CD14-positive monocyte (primary cell): ENCODE measurements at regions not wholly inside any gene's neighbourhood (a gene's known extent, or its start where the extent isn't known, plus 50 kb on each side); places are given as distances from the start of the nearest gene placed in this dataset.
"Not testable (repeated sequence)": the region's sequence is repeated elsewhere in the genome, so short reads cannot be mapped to it uniquely, and the experiment has no call there.

ENCODE experiments used
- DNase-seq, 3 donors: peaks; one replicate each; pipeline ENCODE4 v3.0.0-alpha.2; 2011 to 2022
- H2AFZ ChIP-seq: 2 replicates; pipeline ENCODE4 v1.6.0; 2012; ENCODE audit warnings: mild to moderate bottlenecking, low read depth, low read length, inconsistent platforms; ENCODE audit not compliant: insufficient read depth, poor library complexity, severe bottlenecking
- H3K27ac ChIP-seq, 2 donors: 1 replicate in 1 of 2; 2 replicates in 1 of 2; pipeline ENCODE4 v1.5.1; 2012 to 2013; ENCODE audit warnings: low read length in 2 of 2, control low read depth in 1 of 2, inconsistent platforms in 1 of 2, low read depth in 1 of 2, mild to moderate bottlenecking in 1 of 2
- H3K27me3 ChIP-seq, 2 donors: one replicate each; pipeline versions ENCODE4 v1.6.0 to v1.6.1; 2011 to 2013; ENCODE audit warnings: low read length in 2 of 2; ENCODE audit not compliant: control insufficient read depth in 2 of 2, insufficient read depth in 2 of 2
- H3K36me3 ChIP-seq, 2 donors: replicated peaks in 1 of 2; 1 replicate in 1 of 2; 2 replicates in 1 of 2; pipeline versions ENCODE4 v1.5.1 to v1.6.1; 2012 to 2013; ENCODE audit warnings: low read length in 2 of 2, control low read depth in 1 of 2, inconsistent platforms in 1 of 2, mild to moderate bottlenecking in 1 of 2; ENCODE audit not compliant: insufficient read depth in 2 of 2, control insufficient read depth in 1 of 2
- H3K4me1 ChIP-seq, 2 donors: 1 replicate in 1 of 2; 2 replicates in 1 of 2; pipeline versions ENCODE4 v1.5.1 to v1.6.1; 2012 to 2013; ENCODE audit warnings: low read length in 2 of 2, control low read depth in 1 of 2, inconsistent platforms in 1 of 2, mild to moderate bottlenecking in 1 of 2, moderate library complexity in 1 of 2; ENCODE audit not compliant: insufficient read depth in 2 of 2, control insufficient read depth in 1 of 2
- H3K4me2 ChIP-seq: replicated peaks from 2 replicates; pipeline ENCODE3; 2012; ENCODE audit warnings: low read length, moderate library complexity, mild to moderate bottlenecking; ENCODE audit not compliant: poor library complexity, severe bottlenecking; ENCODE audit errors: extremely low read depth
- H3K4me3 ChIP-seq, 3 experiments: fragments of 200-600 bp in 1 of 3; sonication (generic) in 1 of 3; replicated peaks in 1 of 3; 1 replicate in 2 of 3; 2 replicates in 1 of 3; pipeline ENCODE4 v1.5.1; 2011 to 2013; ENCODE audit warnings: low read length in 3 of 3, mild to moderate bottlenecking in 3 of 3, control low read depth in 2 of 3, low read depth in 2 of 3, inconsistent platforms in 1 of 3, moderate library complexity in 1 of 3
- H3K79me2 ChIP-seq: 2 replicates; pipeline ENCODE4 v1.6.0; 2012; ENCODE audit warnings: mild to moderate bottlenecking, control low read depth, inconsistent platforms, low read length, moderate library complexity; ENCODE audit not compliant: insufficient read depth
- H3K9ac ChIP-seq: 2 replicates; pipeline ENCODE4 v1.6.0; 2017; ENCODE audit warnings: low read length, mild to moderate bottlenecking; ENCODE audit not compliant: insufficient read depth, poor library complexity, severe bottlenecking
- H3K9me3 ChIP-seq, 2 donors: replicated peaks in 1 of 2; 1 replicate in 1 of 2; 2 replicates in 1 of 2; pipeline versions ENCODE4 v1.5.1 to v1.6.1; 2012 to 2013; ENCODE audit warnings: low read length in 2 of 2, control low read depth in 1 of 2; ENCODE audit not compliant: control insufficient read depth in 1 of 2, insufficient read depth in 1 of 2
- H4K20me1 ChIP-seq: 2 replicates; pipeline ENCODE4 v1.6.0; 2012; ENCODE audit warnings: mild to moderate bottlenecking, low read length, control low read depth, moderate library complexity; ENCODE audit not compliant: insufficient read depth
- H3K27ac Mint-ChIP-seq, 7 donors: one replicate each; pipeline ENCODE4 v1.8.0; 2020; ENCODE audit warnings: mild to moderate bottlenecking in 7 of 7, mixed read lengths in 7 of 7, moderate library complexity in 6 of 7, inconsistent platforms in 2 of 7
- H3K27me3 Mint-ChIP-seq, 3 donors: one replicate each; pipeline ENCODE4 v1.8.0; 2021 to 2022; ENCODE audit warnings: low read depth in 3 of 3, mild to moderate bottlenecking in 3 of 3, mixed read lengths in 3 of 3, moderate library complexity in 3 of 3, inconsistent platforms in 1 of 3
- H3K36me3 Mint-ChIP-seq, 2 donors: one replicate each; pipeline ENCODE4 v1.8.0; 2020; ENCODE audit warnings: mixed read lengths in 2 of 2, inconsistent platforms in 1 of 2, mild to moderate bottlenecking in 1 of 2
- H3K4me1 Mint-ChIP-seq: one replicate; pipeline ENCODE4 v1.8.0; 2020; ENCODE audit warnings: mild to moderate bottlenecking, mixed read lengths
- H3K4me3 Mint-ChIP-seq, 2 donors: one replicate each; pipeline ENCODE4 v1.8.0; 2020; ENCODE audit warnings: mild to moderate bottlenecking in 2 of 2, mixed read lengths in 2 of 2, moderate library complexity in 1 of 2
- H3K9me3 Mint-ChIP-seq, 7 donors: one replicate each; pipeline ENCODE4 v1.8.0; 2020 to 2022; ENCODE audit warnings: mixed read lengths in 7 of 7, mild to moderate bottlenecking in 6 of 7, moderate library complexity in 6 of 7, inconsistent platforms in 2 of 7
- WGBS: methylation state at CpG from one replicate; pipeline ENCODE4 v1.1.5; 2013; ENCODE audit warnings: missing lambda C conversion rate; ENCODE audit not compliant: insufficient coverage; 5-methylcytosine and 5-hydroxymethylcytosine counted together
- intact Hi-C, 2 donors: fragments of 100-400 bp; cut with micrococcal nuclease; formaldehyde crosslinking; loops; one replicate each; pipeline versions ENCODE4 v1.15.0 to v1.15.1; 2023
- TF ChIP-seq, protein P1 (sequence below): fragments of 200-600 bp; IDR thresholded peaks from one replicate; pipeline ENCODE4 v1.8.0; 2022; ENCODE audit warnings: antibody characterized with exemption, mild to moderate bottlenecking

- no peaks in the 10 kb centered on the region for H3K4me1 Mint-ChIP-seq
- H3K27ac Mint-ChIP-seq, result no peak overlapping the region
- intact Hi-C loops, result no loop called here
- Histone ChIP-seq H4K20me1 (no peaks in the 10 kb centered on the region), H3K4me3 (no peak overlapping the region), H3K9ac (no peak overlapping the region), H3K4me2 (no peak overlapping the region), H3K27ac (no peak overlapping the region), H3K79me2 (no peaks in the 10 kb centered on the region), H3K36me3 (no peaks in the 10 kb centered on the region), H3K4me1 (no peaks in the 10 kb centered on the region), H2AFZ (no peak overlapping the region), H3K27me3 (no peaks in the 10 kb centered on the region), H3K9me3 (peaks cover 33 to 45% of the 10 kb centered on the region in 2 donors)
- WGBS, result 91% methylated on average over 19 of the region's 20 CpGs
- peaks cover 28 to 51% (median 43%) of the 10 kb centered on the region in 7 donors for H3K9me3 Mint-ChIP-seq
- H3K4me3 Mint-ChIP-seq, result no peak overlapping the region
- H3K27me3 Mint-ChIP-seq, result no peaks in the 10 kb centered on the region
- H3K36me3 Mint-ChIP-seq, result no peaks in the 10 kb centered on the region
- TF ChIP-seq, protein P1, sequence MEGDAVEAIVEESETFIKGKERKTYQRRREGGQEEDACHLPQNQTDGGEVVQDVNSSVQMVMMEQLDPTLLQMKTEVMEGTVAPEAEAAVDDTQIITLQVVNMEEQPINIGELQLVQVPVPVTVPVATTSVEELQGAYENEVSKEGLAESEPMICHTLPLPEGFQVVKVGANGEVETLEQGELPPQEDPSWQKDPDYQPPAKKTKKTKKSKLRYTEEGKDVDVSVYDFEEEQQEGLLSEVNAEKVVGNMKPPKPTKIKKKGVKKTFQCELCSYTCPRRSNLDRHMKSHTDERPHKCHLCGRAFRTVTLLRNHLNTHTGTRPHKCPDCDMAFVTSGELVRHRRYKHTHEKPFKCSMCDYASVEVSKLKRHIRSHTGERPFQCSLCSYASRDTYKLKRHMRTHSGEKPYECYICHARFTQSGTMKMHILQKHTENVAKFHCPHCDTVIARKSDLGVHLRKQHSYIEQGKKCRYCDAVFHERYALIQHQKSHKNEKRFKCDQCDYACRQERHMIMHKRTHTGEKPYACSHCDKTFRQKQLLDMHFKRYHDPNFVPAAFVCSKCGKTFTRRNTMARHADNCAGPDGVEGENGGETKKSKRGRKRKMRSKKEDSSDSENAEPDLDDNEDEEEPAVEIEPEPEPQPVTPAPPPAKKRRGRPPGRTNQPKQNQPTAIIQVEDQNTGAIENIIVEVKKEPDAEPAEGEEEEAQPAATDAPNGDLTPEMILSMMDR, result no peak
- DNase-seq, result no peak
Observed at GRCh38 chr2:83879127-83879526, 580.0 kb downstream of the SUCLG1 start.

DNA sequence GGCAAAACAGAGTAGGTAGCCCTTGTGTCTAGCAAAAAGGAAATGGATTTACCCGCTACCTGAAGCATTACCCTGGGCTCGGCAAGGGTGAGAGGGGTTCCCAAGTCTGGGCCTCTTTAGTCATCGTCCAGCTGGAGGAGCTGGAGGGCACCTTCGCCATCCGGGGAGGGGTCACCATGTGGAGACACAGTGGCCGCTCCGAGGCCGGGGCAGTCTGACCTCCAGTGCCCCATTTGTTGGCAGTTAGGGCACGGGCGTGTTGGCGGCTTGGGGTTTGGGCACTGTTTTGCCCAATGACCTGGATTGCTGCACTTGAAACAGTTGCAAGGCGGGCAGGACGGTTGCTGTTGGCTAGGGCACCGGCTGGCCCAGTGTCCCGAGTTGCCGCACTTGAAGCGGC is 581.8 kb downstream of the SUCLG1 start:
- H3K27ac ChIP-seq, H3K27me3 ChIP-seq, H3K36me3 Mint-ChIP-seq, H2AFZ ChIP-seq, H4K20me1 ChIP-seq, H3K36me3 ChIP-seq, H3K9ac ChIP-seq, intact Hi-C loops, H3K27me3 Mint-ChIP-seq, H3K27ac Mint-ChIP-seq, DNase-seq, H3K4me3 ChIP-seq, H3K4me3 Mint-ChIP-seq, H3K4me1 Mint-ChIP-seq, H3K4me1 ChIP-seq, H3K4me2 ChIP-seq, H3K79me2 ChIP-seq: not testable (repeated sequence)
- peaks cover 36 to 65% (median 57%) of the 10 kb centered on the region in 7 donors for H3K9me3 Mint-ChIP-seq
- H3K9me3 ChIP-seq, result peaks cover 50 to 62% of the 10 kb centered on the region in 2 donors
- 93% methylated on average over 17 of the region's 17 CpGs for WGBS
